HEK293 (cell line): ENCODE measurements at regions not wholly inside any gene's neighbourhood (a gene's known extent, or its start where the extent isn't known, plus 50 kb on each side); places are given as distances from the start of the nearest gene placed in this dataset.

Experiments
- CTCF ChIA-PET: fragments of 350-600 bp; formaldehyde crosslinking; extraction: SDS; loops from one replicate; lab custom pipeline; 2021; ENCODE audit warnings: antibody characterized with exemption; lab: Yijun Ruan, JAX
- POLR2A ChIA-PET: fragments of 300-600 bp; formaldehyde crosslinking; extraction: SDS; loops from one replicate; lab custom pipeline; 2020; ENCODE audit warnings: antibody characterized with exemption, inconsistent platforms; lab: Yijun Ruan, JAX
- H3K27ac ChIP-seq: fragments of 200-500 bp; sonication (Bioruptor generic); 2 replicates; pipeline ENCODE4 v1.5.1; 2014; ENCODE audit warnings: low read depth, low read length, control low read depth, inconsistent platforms; ENCODE audit errors: extremely low read depth
- H3K36me3 ChIP-seq, 2 experiments: fragments of 200-500 bp in 1 of 2; sonication (Bioruptor generic) in 1 of 2; 1 replicate in 1 of 2; 2 replicates in 1 of 2; pipeline ENCODE4 v1.5.1; 2014 to 2017; ENCODE audit warnings: inconsistent platforms in 2 of 2, low read length in 2 of 2; ENCODE audit not compliant: control insufficient read depth in 2 of 2, insufficient read depth in 1 of 2
- H3K4me1 ChIP-seq: fragments of 200-500 bp; sonication (Bioruptor generic); 2 replicates; pipeline ENCODE4 v1.5.1; 2014; ENCODE audit warnings: mild to moderate bottlenecking, low read length, inconsistent platforms; ENCODE audit not compliant: control insufficient read depth, insufficient read depth
- H3K4me3 ChIP-seq: 2 replicates; pipeline ENCODE4 v1.5.1; 2011; ENCODE audit warnings: low read depth, mild to moderate bottlenecking, control low read depth, low read length, moderate library complexity
- H3K9me3 ChIP-seq: fragments of 200-500 bp; sonication (Bioruptor generic); 2 replicates; pipeline ENCODE4 v1.5.1; 2014; ENCODE audit warnings: low read depth, low read length, inconsistent platforms; ENCODE audit not compliant: control insufficient read depth, insufficient read depth
- BCL11A ChIP-seq: fragments of 450-650 bp; formaldehyde crosslinking; IDR thresholded peaks from 2 replicates; pipeline ENCODE4 v1.5.1; 2016; ENCODE audit warnings: low read depth, missing biosample characterization, missing genetic modification characterization
- FEZF1 ChIP-seq: fragments of 450-650 bp; formaldehyde crosslinking; IDR thresholded peaks from 2 replicates; pipeline ENCODE4 v1.5.1; 2016; ENCODE audit warnings: missing biosample characterization, missing genetic modification characterization
- KLF10 ChIP-seq: fragments of 450-650 bp; IDR thresholded peaks from 2 replicates; pipeline ENCODE4 v1.5.1; 2018; ENCODE audit warnings: missing biosample characterization, mild to moderate bottlenecking, missing genetic modification characterization
- TCF7L2 ChIP-seq: IDR thresholded peaks from 2 replicates; pipeline ENCODE4 v1.6.1; 2011; ENCODE audit warnings: low read depth, mild to moderate bottlenecking, inconsistent platforms, low read length, moderate library complexity, borderline replicate concordance
- ZNF155 ChIP-seq: fragments of 450-650 bp; formaldehyde crosslinking; IDR thresholded peaks from 2 replicates; pipeline ENCODE4 v1.5.1; 2016; ENCODE audit warnings: missing biosample characterization, missing genetic modification characterization
- ZNF174 ChIP-seq: fragments of 450-650 bp; formaldehyde crosslinking; IDR thresholded peaks from 2 replicates; pipeline ENCODE4 v1.5.0; 2017; ENCODE audit warnings: missing biosample characterization, mild to moderate bottlenecking, missing genetic modification characterization
- ZNF302 ChIP-seq: fragments of 450-650 bp; formaldehyde crosslinking; IDR thresholded peaks from 2 replicates; pipeline ENCODE4 v1.5.1; 2016; ENCODE audit warnings: missing biosample characterization, missing genetic modification characterization, low read depth
- ZNF311 ChIP-seq: fragments of 450-650 bp; formaldehyde crosslinking; IDR thresholded peaks from 2 replicates; pipeline ENCODE4 v1.5.1; 2017; ENCODE audit warnings: missing biosample characterization, missing genetic modification characterization, borderline replicate concordance
- ZNF37A ChIP-seq: fragments of 450-650 bp; IDR thresholded peaks from 2 replicates; pipeline ENCODE4 v1.5.1; 2018; ENCODE audit warnings: missing biosample characterization, missing genetic modification characterization
- ZNF510 ChIP-seq: fragments of 450-650 bp; formaldehyde crosslinking; IDR thresholded peaks from 2 replicates; pipeline ENCODE4 v1.5.1; 2018; ENCODE audit warnings: mild to moderate bottlenecking, missing genetic modification characterization, missing biosample characterization; ENCODE audit not compliant: insufficient replicate concordance
- ZNF544 ChIP-seq: fragments of 450-650 bp; formaldehyde crosslinking; IDR thresholded peaks from 2 replicates; pipeline ENCODE4 v1.5.0; 2017; ENCODE audit warnings: missing biosample characterization, missing genetic modification characterization
- ZNF621 ChIP-seq: fragments of 450-650 bp; formaldehyde crosslinking; IDR thresholded peaks from 2 replicates; pipeline ENCODE4 v1.5.1; 2017; ENCODE audit warnings: missing biosample characterization, missing genetic modification characterization
- ZNF664 ChIP-seq: fragments of 450-650 bp; formaldehyde crosslinking; IDR thresholded peaks from 2 replicates; pipeline ENCODE4 v1.5.1; 2016; ENCODE audit warnings: missing biosample characterization, missing genetic modification characterization
- ZNF791 ChIP-seq: fragments of 450-650 bp; formaldehyde crosslinking; IDR thresholded peaks from 2 replicates; pipeline ENCODE4 v1.5.1; 2016; ENCODE audit warnings: missing biosample characterization, missing genetic modification characterization
- ZNF830 ChIP-seq: fragments of 450-650 bp; IDR thresholded peaks from 2 replicates; pipeline ENCODE4 v1.5.0; 2018; ENCODE audit warnings: missing biosample characterization, missing genetic modification characterization, low read depth, mild to moderate bottlenecking, moderate library complexity
- ZSCAN30 ChIP-seq: fragments of 450-650 bp; IDR thresholded peaks from 2 replicates; pipeline ENCODE4 v1.5.1; 2018; ENCODE audit warnings: missing biosample characterization, mild to moderate bottlenecking, missing genetic modification characterization, moderate library complexity
- TF ChIP-seq, protein P1 (sequence below): fragments of 450-650 bp; formaldehyde crosslinking; IDR thresholded peaks from 2 replicates; pipeline ENCODE4 v1.5.1; 2016; ENCODE audit warnings: missing biosample characterization, missing genetic modification characterization, borderline replicate concordance
- TF ChIP-seq, protein P2 (sequence below): fragments of 450-650 bp; formaldehyde crosslinking; IDR thresholded peaks from 2 replicates; pipeline ENCODE4 v1.5.1; 2017; ENCODE audit warnings: missing biosample characterization, mild to moderate bottlenecking, missing genetic modification characterization, moderate library complexity
- TF ChIP-seq, protein P3 (sequence below): fragments of 450-650 bp; formaldehyde crosslinking; IDR thresholded peaks from 2 replicates; pipeline ENCODE4 v1.5.1; 2017; ENCODE audit warnings: missing biosample characterization, missing genetic modification characterization
- TF ChIP-seq, protein P4 (sequence below): fragments of 450-650 bp; formaldehyde crosslinking; IDR thresholded peaks from 2 replicates; pipeline ENCODE4 v1.5.1; 2016; ENCODE audit warnings: missing biosample characterization, missing genetic modification characterization

DNA sequence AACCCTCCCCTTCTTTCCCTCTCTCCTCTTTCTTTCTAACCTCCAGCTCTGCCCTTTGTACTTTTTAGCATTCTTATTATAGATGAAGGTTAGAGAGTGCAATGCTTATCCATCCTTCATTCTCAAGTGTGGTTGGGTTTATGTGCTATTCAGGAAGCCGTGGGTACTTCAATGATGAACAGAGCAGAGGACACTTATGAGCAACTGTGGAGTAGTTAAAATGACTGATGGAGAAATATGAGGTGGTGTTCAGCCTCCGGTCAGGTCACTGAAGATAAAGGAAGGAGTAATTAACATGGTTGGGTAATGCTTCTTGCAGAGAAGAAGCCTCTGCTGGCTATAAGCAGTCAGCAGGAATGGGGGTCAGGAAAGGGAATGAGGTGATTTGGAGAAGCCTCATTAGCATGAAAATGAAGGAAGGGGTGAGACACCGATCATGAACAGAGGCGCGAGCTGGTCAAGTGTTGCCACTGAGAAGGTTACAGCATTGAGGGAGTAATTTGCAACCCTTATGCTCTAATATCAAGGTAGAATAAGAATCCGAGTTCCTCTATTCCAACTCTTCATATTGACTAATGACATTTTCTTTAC lies 174.7 kb downstream of the LPIN1 start:
- no peaks in the 10 kb centered on the region for H3K4me1 ChIP-seq
- ChIA-PET CTCF (no interaction called here), POLR2A (no interaction called here)
- TF ChIP-seq ZNF791 (tag by site-specific recombination): no peak
- peak; percentile 19; the same call in 1 of the 2 replicates for TF ChIP-seq FEZF1 (tag by site-specific recombination)
- H3K9me3 ChIP-seq: no peaks in the 10 kb centered on the region
- no peak overlapping the region for H3K27ac ChIP-seq
- H3K4me3 ChIP-seq: no peak overlapping the region
- no peaks in the 10 kb centered on the region for H3K36me3 ChIP-seq

DNA sequence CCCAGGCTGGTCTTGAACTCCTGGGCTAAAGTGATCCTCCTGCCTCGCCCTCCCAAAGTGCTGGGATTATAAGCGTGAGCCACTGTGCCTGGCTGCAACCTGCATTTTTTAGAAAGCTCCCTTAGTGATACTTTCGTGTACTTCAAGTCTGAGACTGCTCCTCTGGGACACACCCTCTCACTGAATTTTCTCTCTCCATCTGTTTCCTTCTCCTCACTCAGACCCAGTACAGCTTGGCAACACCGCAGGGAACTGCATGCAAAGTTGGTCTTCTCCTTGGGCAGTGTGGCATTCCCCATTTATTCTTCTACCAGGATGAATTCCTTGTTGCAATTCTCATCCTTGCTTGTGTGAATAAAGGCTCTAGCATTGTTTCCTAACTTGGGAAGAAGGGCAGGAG lies 175.9 kb downstream of the LPIN1 start:
- Histone ChIP-seq H3K4me3 (no peak overlapping the region), H3K36me3 (no peaks in the 10 kb centered on the region), H3K27ac (no peak overlapping the region), H3K4me1 (no peaks in the 10 kb centered on the region), H3K9me3 (no peaks in the 10 kb centered on the region)
- CTCF ChIA-PET: no interaction called here
- TF ChIP-seq ZNF174 (tag by site-specific recombination) (no peak), ZNF311 (no peak), KLF10 (tag by site-specific recombination) (no peak), ZNF621 (tag by site-specific recombination) (no peak), ZNF664 (tag by site-specific recombination) (no peak), ZNF830 (tag by site-specific recombination) (no peak), TCF7L2 (no peak), BCL11A (tag by site-specific recombination) (no peak)
- TF ChIP-seq, protein P1, sequence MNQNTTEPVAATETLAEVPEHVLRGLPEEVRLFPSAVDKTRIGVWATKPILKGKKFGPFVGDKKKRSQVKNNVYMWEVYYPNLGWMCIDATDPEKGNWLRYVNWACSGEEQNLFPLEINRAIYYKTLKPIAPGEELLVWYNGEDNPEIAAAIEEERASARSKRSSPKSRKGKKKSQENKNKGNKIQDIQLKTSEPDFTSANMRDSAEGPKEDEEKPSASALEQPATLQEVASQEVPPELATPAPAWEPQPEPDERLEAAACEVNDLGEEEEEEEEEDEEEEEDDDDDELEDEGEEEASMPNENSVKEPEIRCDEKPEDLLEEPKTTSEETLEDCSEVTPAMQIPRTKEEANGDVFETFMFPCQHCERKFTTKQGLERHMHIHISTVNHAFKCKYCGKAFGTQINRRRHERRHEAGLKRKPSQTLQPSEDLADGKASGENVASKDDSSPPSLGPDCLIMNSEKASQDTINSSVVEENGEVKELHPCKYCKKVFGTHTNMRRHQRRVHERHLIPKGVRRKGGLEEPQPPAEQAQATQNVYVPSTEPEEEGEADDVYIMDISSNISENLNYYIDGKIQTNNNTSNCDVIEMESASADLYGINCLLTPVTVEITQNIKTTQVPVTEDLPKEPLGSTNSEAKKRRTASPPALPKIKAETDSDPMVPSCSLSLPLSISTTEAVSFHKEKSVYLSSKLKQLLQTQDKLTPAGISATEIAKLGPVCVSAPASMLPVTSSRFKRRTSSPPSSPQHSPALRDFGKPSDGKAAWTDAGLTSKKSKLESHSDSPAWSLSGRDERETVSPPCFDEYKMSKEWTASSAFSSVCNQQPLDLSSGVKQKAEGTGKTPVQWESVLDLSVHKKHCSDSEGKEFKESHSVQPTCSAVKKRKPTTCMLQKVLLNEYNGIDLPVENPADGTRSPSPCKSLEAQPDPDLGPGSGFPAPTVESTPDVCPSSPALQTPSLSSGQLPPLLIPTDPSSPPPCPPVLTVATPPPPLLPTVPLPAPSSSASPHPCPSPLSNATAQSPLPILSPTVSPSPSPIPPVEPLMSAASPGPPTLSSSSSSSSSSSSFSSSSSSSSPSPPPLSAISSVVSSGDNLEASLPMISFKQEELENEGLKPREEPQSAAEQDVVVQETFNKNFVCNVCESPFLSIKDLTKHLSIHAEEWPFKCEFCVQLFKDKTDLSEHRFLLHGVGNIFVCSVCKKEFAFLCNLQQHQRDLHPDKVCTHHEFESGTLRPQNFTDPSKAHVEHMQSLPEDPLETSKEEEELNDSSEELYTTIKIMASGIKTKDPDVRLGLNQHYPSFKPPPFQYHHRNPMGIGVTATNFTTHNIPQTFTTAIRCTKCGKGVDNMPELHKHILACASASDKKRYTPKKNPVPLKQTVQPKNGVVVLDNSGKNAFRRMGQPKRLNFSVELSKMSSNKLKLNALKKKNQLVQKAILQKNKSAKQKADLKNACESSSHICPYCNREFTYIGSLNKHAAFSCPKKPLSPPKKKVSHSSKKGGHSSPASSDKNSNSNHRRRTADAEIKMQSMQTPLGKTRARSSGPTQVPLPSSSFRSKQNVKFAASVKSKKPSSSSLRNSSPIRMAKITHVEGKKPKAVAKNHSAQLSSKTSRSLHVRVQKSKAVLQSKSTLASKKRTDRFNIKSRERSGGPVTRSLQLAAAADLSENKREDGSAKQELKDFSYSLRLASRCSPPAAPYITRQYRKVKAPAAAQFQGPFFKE (tag by site-specific recombination): no peak
- TF ChIP-seq, protein P2, sequence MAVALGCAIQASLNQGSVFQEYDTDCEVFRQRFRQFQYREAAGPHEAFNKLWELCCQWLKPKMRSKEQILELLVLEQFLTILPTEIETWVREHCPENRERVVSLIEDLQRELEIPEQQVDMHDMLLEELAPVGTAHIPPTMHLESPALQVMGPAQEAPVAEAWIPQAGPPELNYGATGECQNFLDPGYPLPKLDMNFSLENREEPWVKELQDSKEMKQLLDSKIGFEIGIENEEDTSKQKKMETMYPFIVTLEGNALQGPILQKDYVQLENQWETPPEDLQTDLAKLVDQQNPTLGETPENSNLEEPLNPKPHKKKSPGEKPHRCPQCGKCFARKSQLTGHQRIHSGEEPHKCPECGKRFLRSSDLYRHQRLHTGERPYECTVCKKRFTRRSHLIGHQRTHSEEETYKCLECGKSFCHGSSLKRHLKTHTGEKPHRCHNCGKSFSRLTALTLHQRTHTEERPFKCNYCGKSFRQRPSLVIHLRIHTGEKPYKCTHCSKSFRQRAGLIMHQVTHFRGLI: no peak
- POLR2A ChIA-PET: no interaction called here

DNA sequence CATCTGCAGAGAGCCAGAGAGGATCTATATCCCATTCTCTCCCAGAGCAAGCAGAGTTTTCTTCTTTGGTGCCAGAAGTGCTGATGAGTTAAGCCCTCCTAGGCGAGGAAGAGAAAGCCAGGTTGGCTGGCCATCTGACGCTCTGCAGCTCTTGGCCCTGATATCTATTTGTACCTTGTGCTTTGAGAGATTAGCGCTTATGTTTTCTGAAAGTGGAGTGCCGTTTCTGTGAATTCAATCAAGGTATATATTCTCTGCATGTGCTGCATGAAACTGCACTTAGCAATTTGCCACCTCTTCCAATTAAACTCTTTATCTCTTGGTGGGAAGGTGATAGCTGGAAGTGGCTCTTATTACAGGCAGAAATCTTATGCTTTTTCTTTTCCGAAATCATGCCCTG lies 177.5 kb downstream of the LPIN1 start:
- POLR2A ChIA-PET: no interaction called here
- CTCF ChIA-PET: no interaction called here
- Histone ChIP-seq H3K27ac (no peak overlapping the region), H3K4me1 (no peaks in the 10 kb centered on the region), H3K36me3 (no peaks in the 10 kb centered on the region), H3K9me3 (no peaks in the 10 kb centered on the region), H3K4me3 (no peak overlapping the region)
- TF ChIP-seq ZNF37A (tag by site-specific recombination): no peak
- TF ChIP-seq, protein P3, sequence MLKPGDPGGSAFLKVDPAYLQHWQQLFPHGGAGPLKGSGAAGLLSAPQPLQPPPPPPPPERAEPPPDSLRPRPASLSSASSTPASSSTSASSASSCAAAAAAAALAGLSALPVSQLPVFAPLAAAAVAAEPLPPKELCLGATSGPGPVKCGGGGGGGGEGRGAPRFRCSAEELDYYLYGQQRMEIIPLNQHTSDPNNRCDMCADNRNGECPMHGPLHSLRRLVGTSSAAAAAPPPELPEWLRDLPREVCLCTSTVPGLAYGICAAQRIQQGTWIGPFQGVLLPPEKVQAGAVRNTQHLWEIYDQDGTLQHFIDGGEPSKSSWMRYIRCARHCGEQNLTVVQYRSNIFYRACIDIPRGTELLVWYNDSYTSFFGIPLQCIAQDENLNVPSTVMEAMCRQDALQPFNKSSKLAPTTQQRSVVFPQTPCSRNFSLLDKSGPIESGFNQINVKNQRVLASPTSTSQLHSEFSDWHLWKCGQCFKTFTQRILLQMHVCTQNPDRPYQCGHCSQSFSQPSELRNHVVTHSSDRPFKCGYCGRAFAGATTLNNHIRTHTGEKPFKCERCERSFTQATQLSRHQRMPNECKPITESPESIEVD (tag by site-specific recombination): no peak
- no peak for TF ChIP-seq ZSCAN30
- TF ChIP-seq, protein P4, sequence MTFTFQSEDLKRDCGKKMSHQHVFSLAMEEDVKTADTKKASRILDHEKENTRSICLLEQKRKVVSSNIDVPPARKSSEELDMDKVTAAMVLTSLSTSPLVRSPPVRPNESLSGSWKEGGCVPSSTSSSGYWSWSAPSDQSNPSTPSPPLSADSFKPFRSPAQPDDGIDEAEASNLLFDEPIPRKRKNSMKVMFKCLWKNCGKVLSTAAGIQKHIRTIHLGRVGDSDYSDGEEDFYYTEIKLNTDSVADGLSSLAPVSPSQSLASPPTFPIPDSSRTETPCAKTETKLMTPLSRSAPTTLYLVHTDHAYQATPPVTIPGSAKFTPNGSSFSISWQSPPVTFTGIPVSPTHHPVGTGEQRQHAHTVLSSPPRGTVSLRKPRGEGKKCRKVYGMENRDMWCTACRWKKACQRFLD (tag by site-specific recombination): no peak
- TF ChIP-seq ZNF155 (tag by site-specific recombination): no peak
- TF ChIP-seq ZNF544: no peak
- TF ChIP-seq ZNF302 (tag by site-specific recombination): no peak
- TF ChIP-seq ZNF510 (tag by site-specific recombination): no peak
